Suprapubic skin (tissue), 4 donors: ENCODE measurements at regions not wholly inside any gene's neighbourhood (a gene's known extent, or its start where the extent isn't known, plus 50 kb on each side); places are given as distances from the start of the nearest gene placed in this dataset.

ENCODE experiments used
- DNase-seq, 2 donors: peaks; one replicate each; pipeline ENCODE4 v3.0.0-alpha.2; 2019; ENCODE audit warnings: low spot score in 2 of 2
- H3K27ac ChIP-seq: fragments of 200-600 bp; sonication (generic); one replicate; pipeline ENCODE4 v1.5.1; 2019
- H3K27me3 ChIP-seq: fragments of 200-600 bp; sonication (generic); one replicate; pipeline ENCODE4 v1.5.1; 2019
- H3K36me3 ChIP-seq: fragments of 200-600 bp; sonication (generic); one replicate; pipeline ENCODE4 v1.5.1; 2019
- H3K4me1 ChIP-seq: fragments of 200-600 bp; sonication (generic); one replicate; pipeline ENCODE4 v1.5.1; 2019
- H3K4me3 ChIP-seq: fragments of 200-600 bp; sonication (generic); one replicate; pipeline ENCODE4 v1.5.1; 2019; ENCODE audit warnings: mild to moderate bottlenecking
- H3K9me3 ChIP-seq: fragments of 200-600 bp; sonication (generic); one replicate; pipeline ENCODE4 v1.5.1; 2019
- CTCF ChIP-seq, 2 donors: fragments of 200-600 bp in 1 of 2; fragments of 450-650 bp in 1 of 2; sonication (generic) in 1 of 2; IDR thresholded peaks; one replicate each; pipeline ENCODE4 v1.5.1; 2016 to 2019; ENCODE audit warnings: antibody characterized with exemption in 2 of 2, mild to moderate bottlenecking in 1 of 2, moderate library complexity in 1 of 2
- EP300 ChIP-seq: sonication (generic); formaldehyde crosslinking; IDR thresholded peaks from one replicate; pipeline ENCODE4 v1.6.1; 2017; ENCODE audit warnings: antibody characterized with exemption
- POLR2A ChIP-seq, 2 donors: fragments of 450-650 bp; IDR thresholded peaks; one replicate each; pipeline ENCODE4 v1.6.1; 2017; ENCODE audit warnings: antibody characterized with exemption in 2 of 2, mild to moderate bottlenecking in 2 of 2, moderate library complexity in 2 of 2
- POLR2AphosphoS5 ChIP-seq, 3 donors: sonication (generic); formaldehyde crosslinking; IDR thresholded peaks; one replicate each; pipeline ENCODE4 v1.6.1; 2017; ENCODE audit warnings: antibody characterized with exemption in 3 of 3
- WGBS: methylation state at CpG from one replicate; pipeline ENCODE4 v1.1.5; 2018; 5-methylcytosine and 5-hydroxymethylcytosine counted together

GRCh38 chr11:112355726-112356125 lies 95.1 kb upstream of the PLET1 start:
- Histone ChIP-seq H3K4me1 (no peaks in the 10 kb centered on the region), H3K4me3 (no peak overlapping the region), H3K9me3 (no peaks in the 10 kb centered on the region), H3K27me3 (no peaks in the 10 kb centered on the region), H3K27ac (no peak overlapping the region), H3K36me3 (no peaks in the 10 kb centered on the region)
- no peak for DNase-seq
- TF ChIP-seq POLR2AphosphoS5 (IDR thresholded peaks at IDR 0.05) (no peak), POLR2A (IDR thresholded peaks at IDR 0.05) (no peak), CTCF (IDR thresholded peaks at IDR 0.05) (no peak), EP300 (no peak)
- WGBS, result 80% methylated on average over 3 of the region's 4 CpGs

GRCh38 chr11:112357488-112357887 lies 96.8 kb upstream of the PLET1 start:
- whole genome bisulfite sequencing, result 72% methylated on average over 2 of the region's 2 CpGs

DNA sequence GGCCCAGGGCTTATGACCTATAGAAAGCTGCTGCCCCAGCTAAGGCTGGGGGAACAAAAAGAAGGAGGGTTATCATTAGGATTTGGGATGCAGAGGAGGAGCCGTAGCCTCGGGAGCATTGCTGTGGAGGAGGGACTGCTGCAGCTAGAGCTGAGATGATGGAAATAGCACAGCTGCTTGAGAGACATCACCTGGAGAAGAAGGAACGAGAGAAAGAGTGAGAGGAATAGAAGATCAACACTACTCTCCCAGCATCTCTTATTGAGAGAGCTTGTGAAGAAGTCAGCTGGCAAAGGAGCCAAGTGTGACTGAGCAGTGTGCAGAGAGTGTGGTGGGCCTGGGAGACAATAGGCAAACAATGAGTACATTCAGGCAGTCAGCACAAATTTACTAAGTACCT lies 100.7 kb upstream of the PLET1 start:
- no peak overlapping the region for H3K27ac ChIP-seq
- H3K9me3 ChIP-seq, result no peaks in the 10 kb centered on the region
- no peaks in the 10 kb centered on the region for H3K36me3 ChIP-seq
- H3K4me1 ChIP-seq, result no peaks in the 10 kb centered on the region
- TF ChIP-seq POLR2A (IDR thresholded peaks at IDR 0.05), result no peak
- TF ChIP-seq POLR2AphosphoS5 (IDR thresholded peaks at IDR 0.05), result no peak
- TF ChIP-seq EP300, result no peak
- no peak for TF ChIP-seq CTCF (IDR thresholded peaks at IDR 0.05)
- no peaks in the 10 kb centered on the region for H3K27me3 ChIP-seq
- WGBS, result 92% methylated on average over 3 of the region's 3 CpGs
- no peak overlapping the region for H3K4me3 ChIP-seq
- no peak for DNase-seq

More at GRCh38 chr11:112357488-112357887, 96.8 kb upstream of the PLET1 start:
- TF ChIP-seq EP300 (no peak), POLR2A (IDR thresholded peaks at IDR 0.05) (no peak), POLR2AphosphoS5 (IDR thresholded peaks at IDR 0.05) (no peak), CTCF (IDR thresholded peaks at IDR 0.05) (no peak)
- Histone ChIP-seq H3K27me3 (no peaks in the 10 kb centered on the region), H3K36me3 (no peaks in the 10 kb centered on the region), H3K9me3 (no peaks in the 10 kb centered on the region), H3K4me1 (no peaks in the 10 kb centered on the region), H3K4me3 (no peak overlapping the region), H3K27ac (no peak overlapping the region)
- no peak for DNase-seq

DNA sequence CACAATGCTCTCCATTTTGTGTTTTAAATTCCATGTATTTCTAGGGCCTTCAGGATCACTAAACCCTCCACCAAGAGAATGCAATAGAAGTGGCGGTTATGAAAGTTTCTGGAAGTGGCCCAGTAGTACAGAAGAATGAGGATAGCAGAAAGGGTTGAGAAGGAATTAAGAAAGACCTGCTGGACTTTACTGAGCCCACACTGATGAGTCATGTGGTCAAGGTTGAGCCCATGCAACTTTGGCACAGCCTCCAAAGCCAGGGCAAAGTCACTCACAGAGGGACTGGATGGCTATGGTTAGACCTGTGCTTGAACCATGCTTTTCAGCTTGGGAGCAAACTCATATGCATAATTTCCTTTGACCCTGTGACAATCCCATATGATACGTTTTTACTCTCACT lies 102.9 kb upstream of the PLET1 start:
- WGBS, result 96% methylated on average over 2 of the region's 2 CpGs
- Histone ChIP-seq H3K27ac (no peak overlapping the region), H3K4me3 (no peak overlapping the region), H3K36me3 (no peaks in the 10 kb centered on the region), H3K4me1 (no peaks in the 10 kb centered on the region), H3K27me3 (no peaks in the 10 kb centered on the region), H3K9me3 (no peaks in the 10 kb centered on the region)
- DNase-seq, result no peak
- TF ChIP-seq POLR2AphosphoS5 (IDR thresholded peaks at IDR 0.05), result no peak
- no peak for TF ChIP-seq EP300

DNA sequence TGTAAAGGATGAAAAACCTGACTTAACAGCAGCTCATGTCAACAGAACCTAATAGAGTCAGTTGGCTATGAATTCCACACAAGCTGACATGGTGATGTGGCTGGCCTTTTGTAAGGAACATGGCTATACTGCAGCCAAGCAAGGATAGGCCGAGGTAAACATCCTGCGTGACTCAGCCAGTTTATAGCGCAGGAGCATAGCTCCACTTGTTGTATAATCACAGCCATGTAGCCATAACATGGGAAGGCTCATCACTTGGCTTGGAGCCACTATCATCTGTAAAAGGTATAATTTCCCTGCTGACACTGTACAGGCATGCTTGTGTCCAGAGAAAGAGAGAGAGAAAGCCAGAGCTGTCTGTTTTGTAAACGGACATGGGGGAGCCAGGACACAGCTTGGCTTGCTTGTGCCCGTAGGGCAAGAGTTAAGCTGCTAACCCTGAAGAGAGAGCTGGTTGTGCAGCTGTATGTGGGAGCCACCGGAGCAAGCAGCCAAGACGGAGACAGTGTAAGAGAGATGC lies 104.4 kb upstream of the PLET1 start:
- H3K4me3 ChIP-seq, result no peak overlapping the region
- TF ChIP-seq CTCF (IDR thresholded peaks at IDR 0.05) (no peak), POLR2A (IDR thresholded peaks at IDR 0.05) (no peak), POLR2AphosphoS5 (IDR thresholded peaks at IDR 0.05) (no peak), EP300 (no peak)
- no peaks in the 10 kb centered on the region for H3K4me1 ChIP-seq
- no peak for DNase-seq
- 63% methylated on average over 7 of the region's 7 CpGs for WGBS
- no peaks in the 10 kb centered on the region for H3K9me3 ChIP-seq
- no peaks in the 10 kb centered on the region for H3K36me3 ChIP-seq
- no peak overlapping the region for H3K27ac ChIP-seq
- no peaks in the 10 kb centered on the region for H3K27me3 ChIP-seq

GRCh38 chr11:112366012-112366411 lies 105.4 kb upstream of the PLET1 start:
- no peak overlapping the region for H3K27ac ChIP-seq
- H3K9me3 ChIP-seq, result no peaks in the 10 kb centered on the region
- H3K27me3 ChIP-seq, result no peaks in the 10 kb centered on the region
- no peak overlapping the region for H3K4me3 ChIP-seq
- no peaks in the 10 kb centered on the region for H3K36me3 ChIP-seq
- no peak for TF ChIP-seq EP300
- TF ChIP-seq POLR2AphosphoS5 (IDR thresholded peaks at IDR 0.05), result no peak
- no peak for TF ChIP-seq POLR2A (IDR thresholded peaks at IDR 0.05)
- no peak for TF ChIP-seq CTCF (IDR thresholded peaks at IDR 0.05)
- DNase-seq, result no peak
- WGBS, result 93% methylated on average over 4 of the region's 4 CpGs
- H3K4me1 ChIP-seq, result no peaks in the 10 kb centered on the region
